ENCODE measurements at regions not wholly inside any gene's neighbourhood (a gene's known extent, or its start where the extent isn't known, plus 50 kb on each side); places are given as distances from the start of the nearest gene placed in this dataset.

DNA sequence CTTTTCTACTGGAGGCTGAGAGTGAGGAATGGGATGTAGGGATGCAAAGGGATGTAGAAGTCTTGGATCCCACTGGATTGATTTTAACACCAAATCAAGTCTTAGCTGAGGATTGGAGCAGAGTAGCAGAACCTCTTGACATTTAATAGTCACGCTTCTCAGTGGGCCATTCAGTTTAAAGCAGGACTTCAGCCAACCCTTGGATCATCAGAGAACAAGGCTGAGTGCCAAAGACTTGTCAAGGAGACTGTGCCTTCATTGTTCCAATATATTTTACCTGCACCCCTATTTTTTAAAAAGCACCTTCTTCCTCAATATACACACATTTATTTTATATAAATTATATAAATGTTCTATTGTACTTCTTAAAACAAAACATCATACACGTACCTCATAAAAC lies 242.4 kb upstream of the ST6GAL2 start:
- H3K4me1 Mint-ChIP-seq (ENCODE audit: low read depth): no peaks in the 10 kb centered on the region
- TF ChIP-seq, protein P1, sequence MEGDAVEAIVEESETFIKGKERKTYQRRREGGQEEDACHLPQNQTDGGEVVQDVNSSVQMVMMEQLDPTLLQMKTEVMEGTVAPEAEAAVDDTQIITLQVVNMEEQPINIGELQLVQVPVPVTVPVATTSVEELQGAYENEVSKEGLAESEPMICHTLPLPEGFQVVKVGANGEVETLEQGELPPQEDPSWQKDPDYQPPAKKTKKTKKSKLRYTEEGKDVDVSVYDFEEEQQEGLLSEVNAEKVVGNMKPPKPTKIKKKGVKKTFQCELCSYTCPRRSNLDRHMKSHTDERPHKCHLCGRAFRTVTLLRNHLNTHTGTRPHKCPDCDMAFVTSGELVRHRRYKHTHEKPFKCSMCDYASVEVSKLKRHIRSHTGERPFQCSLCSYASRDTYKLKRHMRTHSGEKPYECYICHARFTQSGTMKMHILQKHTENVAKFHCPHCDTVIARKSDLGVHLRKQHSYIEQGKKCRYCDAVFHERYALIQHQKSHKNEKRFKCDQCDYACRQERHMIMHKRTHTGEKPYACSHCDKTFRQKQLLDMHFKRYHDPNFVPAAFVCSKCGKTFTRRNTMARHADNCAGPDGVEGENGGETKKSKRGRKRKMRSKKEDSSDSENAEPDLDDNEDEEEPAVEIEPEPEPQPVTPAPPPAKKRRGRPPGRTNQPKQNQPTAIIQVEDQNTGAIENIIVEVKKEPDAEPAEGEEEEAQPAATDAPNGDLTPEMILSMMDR (IDR thresholded peaks at IDR 0.05): no peak
- no peaks in the 10 kb centered on the region for H3K9me3 Mint-ChIP-seq (ENCODE audit: low read depth)
- peaks cover 2% of the 10 kb centered on the region for H3K27me3 Mint-ChIP-seq (ENCODE audit: low read depth)
- no peaks in the 10 kb centered on the region for H3K36me3 Mint-ChIP-seq (ENCODE audit: low read depth)
- H3K4me3 Mint-ChIP-seq (ENCODE audit: unreplicated experiment): no peak overlapping the region
- DNase-seq (ENCODE audit: low spot score): no peak
- H3K27ac Mint-ChIP-seq (ENCODE audit: unreplicated experiment): no peak overlapping the region

DNA sequence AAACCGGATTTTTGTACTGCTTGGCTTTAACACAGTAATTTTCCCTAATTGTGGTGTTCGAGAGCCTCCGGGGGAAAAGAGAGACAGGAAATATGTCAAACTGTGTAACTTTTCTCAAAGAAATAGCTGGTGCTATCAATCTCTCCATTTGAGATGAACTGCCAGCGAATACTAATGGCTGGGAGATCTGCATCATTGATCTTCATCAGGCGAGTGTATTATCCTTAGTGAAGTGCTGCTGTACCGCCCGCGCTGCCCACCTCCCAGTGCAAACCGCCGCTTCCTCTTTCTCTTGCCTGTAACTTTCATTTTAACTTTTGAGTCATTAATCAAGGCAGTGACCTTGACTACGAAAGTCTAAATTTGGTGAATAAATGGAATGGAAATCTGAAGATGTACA lies 246.1 kb upstream of the ST6GAL2 start:
- H3K27ac Mint-ChIP-seq (ENCODE audit: unreplicated experiment): no peak overlapping the region
- no peaks in the 10 kb centered on the region for H3K4me1 Mint-ChIP-seq (ENCODE audit: low read depth)
- H3K9me3 Mint-ChIP-seq (ENCODE audit: low read depth): peaks cover 3% of the 10 kb centered on the region

DNA sequence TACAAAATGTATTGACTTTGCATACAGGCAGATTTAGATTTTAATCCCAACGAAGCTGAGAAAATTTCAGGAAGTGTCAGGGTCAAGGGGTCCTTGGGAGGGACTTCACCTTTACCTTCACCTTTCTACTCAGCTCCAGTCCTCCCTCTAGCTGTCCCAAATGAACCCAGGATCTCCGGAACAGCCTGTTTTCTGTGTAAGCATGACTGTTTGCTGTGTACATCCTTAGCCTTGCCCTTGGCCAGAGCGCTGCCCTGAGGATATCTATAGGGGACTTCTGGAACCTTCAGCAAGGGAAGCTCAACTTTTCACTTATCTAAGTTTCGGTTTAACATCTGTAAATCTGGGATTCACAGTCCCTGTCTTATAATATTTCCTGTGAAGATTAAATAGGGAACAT lies 246.8 kb upstream of the ST6GAL2 start:
- DNase-seq (ENCODE audit: low spot score): no peak
- H3K27ac Mint-ChIP-seq (ENCODE audit: unreplicated experiment): no peak overlapping the region
- no peak overlapping the region for H3K4me3 Mint-ChIP-seq (ENCODE audit: unreplicated experiment)
- TF ChIP-seq, protein P1 (IDR thresholded peaks at IDR 0.05): no peak
- H3K9me3 Mint-ChIP-seq (ENCODE audit: low read depth): peaks cover 3% of the 10 kb centered on the region
- H3K36me3 Mint-ChIP-seq (ENCODE audit: low read depth): no peaks in the 10 kb centered on the region
- no peaks in the 10 kb centered on the region for H3K4me1 Mint-ChIP-seq (ENCODE audit: low read depth)
- H3K27me3 Mint-ChIP-seq (ENCODE audit: low read depth): peaks cover 3% of the 10 kb centered on the region

More for the DNA sequence above, 246.1 kb upstream of the ST6GAL2 start:
- Mint-ChIP-seq H3K4me3 (ENCODE audit: unreplicated experiment) (no peak overlapping the region), H3K27me3 (ENCODE audit: low read depth) (peaks cover 3% of the 10 kb centered on the region), H3K36me3 (ENCODE audit: low read depth) (no peaks in the 10 kb centered on the region)
- TF ChIP-seq, protein P1 (IDR thresholded peaks at IDR 0.05): no peak
- no peak for DNase-seq (ENCODE audit: low spot score)

DNA sequence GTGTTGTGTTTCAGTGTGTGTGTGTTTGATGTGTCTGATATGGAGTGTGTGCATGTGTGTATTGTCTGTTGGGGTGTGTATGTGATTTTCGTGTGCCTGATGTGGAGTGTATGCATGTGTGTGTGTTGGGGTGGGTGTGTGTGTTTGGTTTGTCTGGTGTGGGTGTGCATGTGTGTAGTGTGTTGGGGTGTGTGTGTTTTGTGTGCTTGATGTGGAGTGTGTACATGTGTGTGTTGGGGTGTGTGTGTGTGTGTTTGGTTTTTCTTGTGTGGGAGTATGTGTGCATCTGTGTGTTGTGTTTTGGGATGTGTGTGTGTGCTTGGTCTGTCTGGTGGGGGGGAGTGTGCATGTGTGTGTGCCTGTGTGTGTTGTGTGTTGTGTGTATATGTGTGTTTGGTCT lies 247.4 kb upstream of the ST6GAL2 start:
- Mint-ChIP-seq H3K27me3 (ENCODE audit: low read depth) (peaks cover 3% of the 10 kb centered on the region), H3K4me3 (ENCODE audit: unreplicated experiment) (no peak overlapping the region), H3K27ac (ENCODE audit: unreplicated experiment) (no peak overlapping the region), H3K9me3 (ENCODE audit: low read depth) (peaks cover 3% of the 10 kb centered on the region), H3K4me1 (ENCODE audit: low read depth) (no peaks in the 10 kb centered on the region), H3K36me3 (ENCODE audit: low read depth) (no peaks in the 10 kb centered on the region)
- TF ChIP-seq, protein P1 (IDR thresholded peaks at IDR 0.05): no peak
- DNase-seq (ENCODE audit: low spot score): no peak

DNA sequence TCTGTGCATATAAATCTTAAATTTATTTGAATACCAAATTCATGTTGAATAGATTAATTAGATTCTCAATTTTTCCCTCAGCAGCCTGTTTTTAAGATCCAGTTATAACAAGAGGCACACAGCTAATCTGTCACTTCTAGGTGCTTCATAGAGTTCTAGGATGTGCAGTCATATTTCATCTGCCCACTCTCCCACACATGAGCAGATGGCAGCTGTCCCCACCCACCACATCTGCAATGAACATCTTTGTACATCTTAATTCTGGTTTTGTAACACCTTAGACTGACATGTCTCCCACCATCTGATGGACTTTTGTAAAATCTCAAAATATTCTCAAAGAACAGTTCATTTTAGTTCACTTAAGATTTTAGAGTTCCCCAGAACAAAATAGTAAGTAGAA lies 250.8 kb upstream of the ST6GAL2 start:
- peaks cover 10% of the 10 kb centered on the region for H3K9me3 Mint-ChIP-seq (ENCODE audit: low read depth)
- H3K4me1 Mint-ChIP-seq (ENCODE audit: low read depth): no peaks in the 10 kb centered on the region
- no peak overlapping the region for H3K4me3 Mint-ChIP-seq (ENCODE audit: unreplicated experiment)
- TF ChIP-seq, protein P1 (IDR thresholded peaks at IDR 0.05): no peak
- DNase-seq (ENCODE audit: low spot score): no peak
- peaks cover 9% of the 10 kb centered on the region for H3K27me3 Mint-ChIP-seq (ENCODE audit: low read depth)
- H3K36me3 Mint-ChIP-seq (ENCODE audit: low read depth): peaks cover 6% of the 10 kb centered on the region
- H3K27ac Mint-ChIP-seq (ENCODE audit: unreplicated experiment): no peak overlapping the region
